K562 (cell line): ENCODE measurements at regions not wholly inside any gene's neighbourhood (a gene's known extent, or its start where the extent isn't known, plus 50 kb on each side); places are given as distances from the start of the nearest gene placed in this dataset.

Experiments
- ATAC-seq: fragments of 200-7000 bp; cut with Tn5 transposase; 3 replicates; pipeline ENCODE4 v1.9.1; 2020; ENCODE audit warnings: moderate library complexity
- BruUV-seq: library from RNA; stranded (reverse); fragments of 400-500 nt; replicated peaks from 2 replicates; lab custom pipeline; 2021; lab: Mats Ljungman, UMichigan
- CTCF ChIA-PET: fragments of 300-600 bp; formaldehyde crosslinking; extraction: SDS; loops from one replicate; lab custom pipeline; 2021; ENCODE audit warnings: low intra/inter-chr PET ratio; lab: Yijun Ruan, JAX
- POLR2A ChIA-PET: fragments of 300-600, 350-650 bp; sonication (Branson Sonifier 250); formaldehyde crosslinking; extraction: SDS; loops from one replicate; lab custom pipeline; 2021; ENCODE audit warnings: antibody characterized with exemption, inconsistent platforms; lab: Yijun Ruan, JAX
- DNase-seq, 4 experiments: peaks; one replicate each; pipeline versions ENCODE4 v3.0.0 to v3.0.0-alpha.2; 2011 to 2018; ENCODE audit warnings: low spot score in 3 of 4, mixed read lengths in 3 of 4; ENCODE audit errors: extremely low read depth in 1 of 4
- FAIRE-seq: peaks from 2 replicates; lab custom pipeline; 2011; peaks lifted over from hg19 to GRCh38; lab: Jason Lieb, UNC
- H2AFZ ChIP-seq: 2 replicates; pipeline ENCODE4 v1.6.0; 2011; ENCODE audit warnings: low read depth, low read length, control low read depth, inconsistent platforms
- H3K27ac ChIP-seq: fragments of 200-600 bp; 3 replicates; pipeline ENCODE4 v1.8.0; 2011; ENCODE audit warnings: low read depth, mild to moderate bottlenecking, control low read depth, inconsistent platforms, low read length, moderate library complexity, mixed read lengths; ENCODE audit errors: extremely low read depth
- H3K27me3 ChIP-seq, 2 experiments: fragments of 300-600 bp in 1 of 2; 2 replicates in 1 of 2; 3 replicates in 1 of 2; pipeline versions ENCODE4 v1.6.0 to v1.8.0; 2011; ENCODE audit warnings: inconsistent platforms in 2 of 2, low read length in 2 of 2, mild to moderate bottlenecking in 1 of 2, mixed read lengths in 1 of 2, moderate library complexity in 1 of 2; ENCODE audit not compliant: control insufficient read depth in 2 of 2, insufficient read depth in 2 of 2
- H3K36me3 ChIP-seq: fragments of 300-600 bp; 3 replicates; pipeline ENCODE4 v1.8.0; 2011; ENCODE audit warnings: mild to moderate bottlenecking, low read length, inconsistent platforms; ENCODE audit not compliant: control insufficient read depth, insufficient read depth
- H3K4me1 ChIP-seq, 2 experiments: fragments of 200-600 bp in 1 of 2; replicated peaks in 1 of 2; 2 replicates in 1 of 2; 3 replicates in 1 of 2; pipeline versions ENCODE4 v1.5.1 to v1.8.0; 2011; ENCODE audit warnings: inconsistent platforms in 2 of 2, low read length in 2 of 2, mild to moderate bottlenecking in 1 of 2, mixed read lengths in 1 of 2, moderate library complexity in 1 of 2; ENCODE audit not compliant: control insufficient read depth in 2 of 2, insufficient read depth in 2 of 2
- H3K4me2 ChIP-seq: 2 replicates; pipeline ENCODE4 v1.6.1; 2011; ENCODE audit warnings: low read length, control low read depth, inconsistent platforms, mixed read lengths; ENCODE audit not compliant: insufficient read depth
- H3K4me3 ChIP-seq: fragments of 200-600 bp; sonication (generic), shearing (Covaris generic); 2 replicates; pipeline ENCODE4 v1.5.1; 2016; ENCODE audit warnings: control low read depth, inconsistent platforms
- H3K79me2 ChIP-seq: fragments of 200-600 bp; 3 replicates; pipeline ENCODE4 v1.8.0; 2011; ENCODE audit warnings: low read length, inconsistent platforms; ENCODE audit not compliant: control insufficient read depth, insufficient read depth
- H3K9ac ChIP-seq, 2 experiments: 2 replicates each; pipeline versions ENCODE4 v1.6.0 to v1.6.1; 2011; ENCODE audit warnings: low read depth in 2 of 2, low read length in 2 of 2, control low read depth in 1 of 2, inconsistent platforms in 1 of 2, mild to moderate bottlenecking in 1 of 2, mixed read lengths in 1 of 2; ENCODE audit not compliant: insufficient read depth in 1 of 2
- H3K9me1 ChIP-seq: one replicate; pipeline ENCODE4 v1.6.0; 2011; ENCODE audit warnings: inconsistent platforms, mild to moderate bottlenecking, low read length, moderate library complexity; ENCODE audit not compliant: control insufficient read depth, insufficient read depth
- H3K9me3 ChIP-seq: replicated peaks from 2 replicates; pipeline ENCODE4 v1.5.1; 2011; ENCODE audit warnings: low read depth, low read length, inconsistent platforms; ENCODE audit not compliant: control insufficient read depth, insufficient read depth
- H4K20me1 ChIP-seq: replicated peaks from 2 replicates; pipeline ENCODE4 v1.6.1; 2011; ENCODE audit warnings: low read length, inconsistent platforms, mixed read lengths; ENCODE audit not compliant: control insufficient read depth, insufficient read depth
- ATF7 ChIP-seq: fragments of 450-650 bp; IDR thresholded peaks from 2 replicates; pipeline ENCODE4 v1.7.1; 2014; ENCODE audit warnings: mild to moderate bottlenecking, moderate library complexity
- ZNF707 ChIP-seq: fragments of 250-450 bp; sonication (Bioruptor Pico); conservative IDR thresholded peaks from 2 replicates; pipeline ENCODE4 v1.8.0; 2022; ENCODE audit warnings: inconsistent platforms, mild to moderate bottlenecking, moderate library complexity
- WGBS: fragments of 100-300 bp; shearing (Covaris generic); methylation state at CpG from one replicate; pipeline ENCODE4 v1.1.6; 2016; ENCODE audit warnings: low coverage, mixed read lengths; ENCODE audit not compliant: insufficient coverage; ENCODE audit errors: missing lambda C conversion rate; 5-methylcytosine and 5-hydroxymethylcytosine counted together
- in situ Hi-C: fragments of 300-500 bp; cut with MboI; formaldehyde crosslinking; loops from 4 replicates; pipeline ENCODE4 v1.15.0; 2018; ENCODE audit warnings: inconsistent platforms, mixed read lengths
- intact Hi-C: fragments of 100-400 bp; cut with micrococcal nuclease; formaldehyde crosslinking; loops from 2 replicates; pipeline ENCODE4 v1.14.2; 2022

GRCh38 chr19:30678168-30678567 is 306.0 kb downstream of the ZNF536 start:
- H3K9me3 ChIP-seq, result no peaks in the 10 kb centered on the region
- WGBS, result 3% methylated on average over 8 of the region's 10 CpGs
- H3K4me3 ChIP-seq, result no peak overlapping the region
- peaks cover 2 to 32% of the 10 kb centered on the region in 2 experiments; a peak in 4 of 5 replicates for H3K27me3 ChIP-seq
- H3K27ac ChIP-seq, result no peak overlapping the region
- no peak for FAIRE-seq
- no peak for ATAC-seq
- no peaks in the 10 kb centered on the region; a peak in 1 of 5 replicates for H3K4me1 ChIP-seq
- no peak overlapping the region for H3K9ac ChIP-seq
- no peak for DNase-seq
- H4K20me1 ChIP-seq, result peaks cover 9% of the 10 kb centered on the region; the same call in 1 of the 2 replicates
- H2AFZ ChIP-seq, result no peak overlapping the region
- H3K79me2 ChIP-seq, result no peaks in the 10 kb centered on the region
- no TSS peak for BruUV-seq
- H3K36me3 ChIP-seq, result no peaks in the 10 kb centered on the region
- no peaks in the 10 kb centered on the region for H3K9me1 ChIP-seq
- in situ Hi-C loops (no loop called here), intact Hi-C loops (no loop called here)
- POLR2A ChIA-PET, result interaction anchor here (1.0 kb wide), 1 partner anchor 20 kb away, joined by 6 read pairs; no protein-coding TSS in a partner anchor
- no peak for TF ChIP-seq ZNF707 (CRISPR knock-in tag)
- no peak overlapping the region for H3K4me2 ChIP-seq
- CTCF ChIA-PET, result no interaction called here

- no peak overlapping the region for H3K9ac ChIP-seq
- FAIRE-seq (no peak), DNase-seq (no peak), ATAC-seq (no peak)
- H3K9me3 ChIP-seq, result no peaks in the 10 kb centered on the region
- no peak overlapping the region for H3K27ac ChIP-seq
- no peak for TF ChIP-seq ATF7
- H3K4me1 ChIP-seq, result no peaks in the 10 kb centered on the region; a peak in 1 of 5 replicates
- no TSS peak for BruUV-seq
- no peak overlapping the region for H3K4me3 ChIP-seq
- no peaks in the 10 kb centered on the region for H3K79me2 ChIP-seq
- CTCF ChIA-PET, result no interaction called here
- intact Hi-C loops (no loop called here), in situ Hi-C loops (no loop called here)
- no peak overlapping the region for H3K4me2 ChIP-seq
- peaks cover 2 to 36% of the 10 kb centered on the region in 2 experiments; a peak in 4 of 5 replicates for H3K27me3 ChIP-seq
- 0% methylated on average over 6 of the region's 6 CpGs for WGBS
- no peaks in the 10 kb centered on the region for H3K36me3 ChIP-seq
- POLR2A ChIA-PET, result interaction anchor here (1.0 kb wide), 1 partner anchor 19 kb away, joined by 6 read pairs; no protein-coding TSS in a partner anchor
- H2AFZ ChIP-seq, result no peak overlapping the region
- peaks cover 7% of the 10 kb centered on the region; the same call in 1 of the 2 replicates for H4K20me1 ChIP-seq
- H3K9me1 ChIP-seq, result no peaks in the 10 kb centered on the region
Measured at GRCh38 chr19:30677702-30678101, 305.5 kb downstream of the ZNF536 start.
